GM23338 (cell line): ENCODE measurements at regions not wholly inside any gene's neighbourhood (a gene's known extent, or its start where the extent isn't known, plus 50 kb on each side); places are given as distances from the start of the nearest gene placed in this dataset.
"Not testable (repeated sequence)": the region's sequence is repeated elsewhere in the genome, so short reads cannot be mapped to it uniquely, and the experiment has no call there.

Experiments used
- ATAC-seq: fragments of 200-7000 bp; cut with Tn5 transposase; 3 replicates; pipeline ENCODE4 v1.9.1; 2020
- DNase-seq: peaks from one replicate; pipeline ENCODE4 v3.0.0-alpha.2; 2015; ENCODE audit warnings: low spot score
- H2AFZ ChIP-seq: fragments of 200-600 bp; sonication (generic); 2 replicates; pipeline ENCODE4 v1.8.0; 2016; ENCODE audit warnings: antibody characterized with exemption, mild to moderate bottlenecking, moderate library complexity
- H3F3A ChIP-seq: fragments of 200-600 bp; sonication (generic); replicated peaks from 2 replicates; pipeline ENCODE4 v1.8.0; 2017; ENCODE audit warnings: antibody characterized with exemption, mixed run types, low read depth
- H3K27ac ChIP-seq: fragments of 200-600 bp; sonication (generic); 2 replicates; pipeline ENCODE4 v1.6.1; 2016; ENCODE audit warnings: low read depth
- H3K27me3 ChIP-seq: fragments of 200-600 bp; sonication (generic); 2 replicates; pipeline ENCODE4 v1.8.0; 2016; ENCODE audit warnings: mild to moderate bottlenecking, mixed run types, moderate library complexity; ENCODE audit not compliant: insufficient read depth
- H3K36me3 ChIP-seq: fragments of 200-600 bp; sonication (generic); 2 replicates; pipeline ENCODE4 v1.8.0; 2016; ENCODE audit warnings: mild to moderate bottlenecking; ENCODE audit not compliant: insufficient read depth
- H3K4me1 ChIP-seq: fragments of 200-600 bp; sonication (generic); 2 replicates; pipeline ENCODE4 v1.8.0; 2016; ENCODE audit warnings: mild to moderate bottlenecking, moderate library complexity; ENCODE audit not compliant: insufficient read depth
- H3K4me2 ChIP-seq: fragments of 200-600 bp; sonication (generic); 2 replicates; pipeline ENCODE4 v1.7.1; 2017; ENCODE audit warnings: mixed run types
- H3K4me3 ChIP-seq: fragments of 200-600 bp; sonication (generic); 2 replicates; pipeline ENCODE4 v1.6.1; 2016; ENCODE audit warnings: mixed run types
- H3K79me2 ChIP-seq: fragments of 200-600 bp; sonication (generic); replicated peaks from 2 replicates; pipeline ENCODE4 v1.8.0; 2017; ENCODE audit warnings: mild to moderate bottlenecking; ENCODE audit not compliant: insufficient read depth
- H3K9me2 ChIP-seq: fragments of 200-600 bp; sonication (generic); 2 replicates; pipeline ENCODE4 v1.8.0; 2017; ENCODE audit not compliant: insufficient read depth
- H4K20me1 ChIP-seq: fragments of 200-600 bp; sonication (generic); replicated peaks from 2 replicates; pipeline ENCODE4 v1.8.0; 2017; ENCODE audit warnings: mild to moderate bottlenecking; ENCODE audit not compliant: insufficient read depth
- H3K27ac Mint-ChIP-seq: 2 replicates; pipeline ENCODE4 v1.8.0; 2020; ENCODE audit warnings: inconsistent platforms, mild to moderate bottlenecking, moderate library complexity, mixed read lengths
- H3K27me3 Mint-ChIP-seq: 3 replicates; pipeline ENCODE4 v1.8.0; 2022; ENCODE audit warnings: low read depth, mild to moderate bottlenecking, moderate library complexity, mixed read lengths, inconsistent platforms; ENCODE audit not compliant: insufficient read depth, poor library complexity
- H3K36me3 Mint-ChIP-seq: 3 replicates; pipeline ENCODE4 v1.8.0; 2021; ENCODE audit warnings: low read depth, mild to moderate bottlenecking, inconsistent platforms, moderate library complexity, mixed read lengths
- H3K4me1 Mint-ChIP-seq: 3 replicates; pipeline ENCODE4 v1.8.0; 2020; ENCODE audit warnings: mild to moderate bottlenecking, inconsistent platforms, mixed read lengths
- H3K4me3 Mint-ChIP-seq: 3 replicates; pipeline ENCODE4 v1.8.0; 2021; ENCODE audit warnings: moderate library complexity, mild to moderate bottlenecking, inconsistent platforms, mixed read lengths
- H3K9me3 Mint-ChIP-seq: 3 replicates; pipeline ENCODE4 v1.8.0; 2020; ENCODE audit warnings: moderate library complexity, mild to moderate bottlenecking, inconsistent platforms, mixed read lengths
- CREB1 ChIP-seq: fragments of 250-450 bp; sonication (Bioruptor Pico); IDR thresholded peaks from 2 replicates; pipeline ENCODE4 v1.5.0; 2020; ENCODE audit warnings: low read depth, mild to moderate bottlenecking, moderate library complexity
- CTCF ChIP-seq, 2 experiments: fragments of 200-600 bp in 1 of 2; sonication (generic) in 1 of 2; conservative IDR thresholded peaks; 2 replicates each; pipeline versions ENCODE4 v1.5.1 to v1.6.1; 2016 to 2017; ENCODE audit warnings: antibody characterized with exemption in 2 of 2, low read depth in 2 of 2, mild to moderate bottlenecking in 2 of 2, moderate library complexity in 1 of 2
- EZH2 ChIP-seq: fragments of 200-600 bp; sonication (generic); IDR thresholded peaks from one replicate; pipeline ENCODE4 v1.8.0; 2017; ENCODE audit warnings: antibody characterized with exemption, mild to moderate bottlenecking, low read depth; ENCODE audit not compliant: unreplicated experiment
- EZH2phosphoT487 ChIP-seq: fragments of 200-600 bp; sonication (generic); IDR thresholded peaks from one replicate; pipeline ENCODE4 v1.8.1; 2018; ENCODE audit warnings: antibody characterized with exemption; ENCODE audit not compliant: unreplicated experiment
- NANOG ChIP-seq: IDR thresholded peaks from 2 replicates; pipeline ENCODE4 v1.6.1; 2016; ENCODE audit warnings: antibody characterized with exemption, borderline replicate concordance
- POLR2AphosphoS5 ChIP-seq: IDR thresholded peaks from 2 replicates; pipeline ENCODE4 v1.6.1; 2016; ENCODE audit warnings: antibody characterized with exemption, low read depth
- REST ChIP-seq: IDR thresholded peaks from one replicate; pipeline ENCODE4 v1.6.1; 2018; ENCODE audit warnings: antibody characterized with exemption; ENCODE audit not compliant: unreplicated experiment
- STAT1 ChIP-seq: IDR thresholded peaks from one replicate; pipeline ENCODE4 v1.6.1; 2016; ENCODE audit warnings: antibody characterized with exemption; ENCODE audit not compliant: unreplicated experiment
- ZNF114 ChIP-seq: fragments of 250-450 bp; sonication (Bioruptor Pico); IDR thresholded peaks from 2 replicates; pipeline ENCODE4 v1.5.0; 2020; ENCODE audit warnings: mild to moderate bottlenecking, moderate library complexity
- ZNF331 ChIP-seq: fragments of 250-450 bp; sonication (Bioruptor Pico); IDR thresholded peaks from 2 replicates; pipeline ENCODE4 v1.5.0; 2020; ENCODE audit warnings: low read depth, mild to moderate bottlenecking, moderate library complexity

- TF ChIP-seq REST (no peak), ZNF331 (CRISPR knock-in tag) (no peak), EZH2 (no peak), CREB1 (no peak)
Measured at GRCh38 chr5:159807586-159807985, 108.7 kb upstream of the ADRA1B start (continued).

- Mint-ChIP-seq H3K27me3 (peaks cover 4% of the 10 kb centered on the region), H3K4me1 (peaks cover 8% of the 10 kb centered on the region), H3K36me3 (no peaks in the 10 kb centered on the region; the same call in 2 of the 3 replicates), H3K27ac (no peak overlapping the region), H3K9me3 (peaks cover 5% of the 10 kb centered on the region; the same call in 1 of the 3 replicates), H3K4me3 (no peak overlapping the region)
- ATAC-seq (no peak), DNase-seq (no peak)
- Histone ChIP-seq H3F3A (no peaks in the 10 kb centered on the region), H4K20me1 (no peaks in the 10 kb centered on the region), H2AFZ (no peak overlapping the region), H3K4me3 (no peak overlapping the region), H3K9me2 (no peaks in the 10 kb centered on the region), H3K27ac (no peak overlapping the region), H3K36me3 (no peaks in the 10 kb centered on the region), H3K27me3 (no peaks in the 10 kb centered on the region), H3K79me2 (no peaks in the 10 kb centered on the region), H3K4me2 (no peak overlapping the region), H3K4me1 (0 out of 2 replicates have a peak, but pooled peaks cover 5% of the 10 kb centered on the region)
- TF ChIP-seq EZH2phosphoT487 = no peak
- no peak for TF ChIP-seq NANOG
Measured at GRCh38 chr5:159811712-159812111, 104.6 kb upstream of the ADRA1B start.

GRCh38 chr5:159812759-159813158, 103.5 kb upstream of the ADRA1B start:
- H3K27me3 ChIP-seq, H3K4me1 Mint-ChIP-seq, H3K79me2 ChIP-seq, H3K9me3 Mint-ChIP-seq, DNase-seq, H3K4me2 ChIP-seq, H3K9me2 ChIP-seq, H3K27ac Mint-ChIP-seq, H3K27me3 Mint-ChIP-seq, H3K36me3 Mint-ChIP-seq, H3K36me3 ChIP-seq, ATAC-seq, H3K4me3 Mint-ChIP-seq, H4K20me1 ChIP-seq, H3F3A ChIP-seq, H3K4me3 ChIP-seq, H3K27ac ChIP-seq, H3K4me1 ChIP-seq, H2AFZ ChIP-seq: not testable (repeated sequence)

GRCh38 chr5:159814222-159814621, 102.1 kb upstream of the ADRA1B start:
- ATAC-seq (no peak), DNase-seq (no peak)
- Histone ChIP-seq H3K27me3 (no peaks in the 10 kb centered on the region), H3K79me2 (no peaks in the 10 kb centered on the region), H4K20me1 (no peaks in the 10 kb centered on the region), H3K36me3 (no peaks in the 10 kb centered on the region), H3F3A (no peaks in the 10 kb centered on the region), H2AFZ (no peak overlapping the region), H3K27ac (no peak overlapping the region), H3K4me1 (0 out of 2 replicates have a peak, but pooled peaks cover 5% of the 10 kb centered on the region), H3K4me2 (no peak overlapping the region), H3K9me2 (no peaks in the 10 kb centered on the region), H3K4me3 (no peak overlapping the region)
- H3K36me3 Mint-ChIP-seq = no peaks in the 10 kb centered on the region
- H3K4me1 Mint-ChIP-seq = peaks cover 8% of the 10 kb centered on the region
- peaks cover 4% of the 10 kb centered on the region for H3K27me3 Mint-ChIP-seq
- no peaks in the 10 kb centered on the region; the same call in 2 of the 3 replicates for H3K9me3 Mint-ChIP-seq
- H3K27ac Mint-ChIP-seq = no peak overlapping the region
- no peak overlapping the region for H3K4me3 Mint-ChIP-seq
- TF ChIP-seq STAT1 (no peak), CTCF (conservative IDR thresholded peaks at IDR 0.05; ENCODE audit: low read depth in 2 of 2) (no peak), ZNF114 (CRISPR knock-in tag) (no peak), POLR2AphosphoS5 (no peak), EZH2 (no peak), CREB1 (no peak), ZNF331 (CRISPR knock-in tag) (no peak), EZH2phosphoT487 (no peak)
